Mucosa of rectum (tissue), 2 donors: ENCODE measurements at regions not wholly inside any gene's neighbourhood (a gene's known extent, or its start where the extent isn't known, plus 50 kb on each side); places are given as distances from the start of the nearest gene placed in this dataset.

ENCODE experiments used
- H3K27ac ChIP-seq, 2 donors: one replicate each; pipeline ENCODE4 v1.7.0; 2013; ENCODE audit warnings: inconsistent platforms in 2 of 2, low read depth in 2 of 2, low read length in 2 of 2
- H3K27me3 ChIP-seq, 2 donors: one replicate each; pipeline ENCODE4 v1.7.0; 2013; ENCODE audit warnings: low read length in 2 of 2; ENCODE audit not compliant: control insufficient read depth in 2 of 2, insufficient read depth in 2 of 2
- H3K36me3 ChIP-seq, 2 donors: one replicate each; pipeline ENCODE4 v1.7.0; 2013; ENCODE audit warnings: low read length in 2 of 2; ENCODE audit not compliant: control insufficient read depth in 2 of 2, insufficient read depth in 2 of 2
- H3K4me1 ChIP-seq, 2 donors: one replicate each; pipeline ENCODE4 v1.7.0; 2013; ENCODE audit warnings: low read length in 2 of 2, mild to moderate bottlenecking in 1 of 2; ENCODE audit not compliant: control insufficient read depth in 2 of 2, insufficient read depth in 2 of 2
- H3K4me3 ChIP-seq, 2 donors: one replicate each; pipeline ENCODE4 v1.7.0; 2013; ENCODE audit warnings: low read length in 2 of 2
- H3K9ac ChIP-seq, 2 donors: one replicate each; pipeline ENCODE4 v1.7.0; 2013; ENCODE audit warnings: low read length in 2 of 2, low read depth in 1 of 2, mild to moderate bottlenecking in 1 of 2
- H3K9me3 ChIP-seq, 2 donors: one replicate each; pipeline ENCODE4 v1.7.0; 2013; ENCODE audit warnings: low read length in 2 of 2; ENCODE audit not compliant: control insufficient read depth in 2 of 2
- donor health status: healthy.
- donor health status: Normal muscosa, but diverticular disease.

GRCh38 chr10:78207776-78208175 is 174.1 kb downstream of the RPS24 start:
- Histone ChIP-seq H3K4me1 (no peaks in the 10 kb centered on the region), H3K9ac (no peak overlapping the region), H3K36me3 (no peaks in the 10 kb centered on the region), H3K4me3 (no peak overlapping the region), H3K9me3 (no peaks in the 10 kb centered on the region), H3K27me3 (no peaks in the 10 kb centered on the region), H3K27ac (no peak overlapping the region)

DNA sequence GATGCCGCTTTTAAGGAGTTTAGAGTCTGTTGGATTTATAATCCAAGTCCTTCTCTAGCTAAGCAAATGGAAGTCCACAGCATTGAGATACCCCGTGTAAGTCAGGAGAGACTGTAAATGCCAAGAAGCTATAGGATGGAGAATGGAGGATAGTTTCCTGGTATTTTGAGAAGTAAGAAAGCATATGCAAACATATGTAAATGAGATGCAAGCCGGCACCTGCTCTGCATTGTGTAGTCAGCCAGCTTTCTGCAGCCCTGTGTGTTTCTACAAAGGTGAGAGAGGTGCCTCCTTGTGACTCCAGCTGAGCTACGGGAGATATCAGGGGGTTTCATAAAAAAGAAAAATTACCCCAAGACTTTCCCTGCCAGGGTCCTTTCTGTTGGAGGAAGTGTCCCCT is 176.3 kb downstream of the RPS24 start:
- Histone ChIP-seq H3K36me3 (no peaks in the 10 kb centered on the region), H3K9me3 (no peaks in the 10 kb centered on the region), H3K4me3 (no peak overlapping the region), H3K9ac (no peak overlapping the region), H3K27ac (no peak overlapping the region), H3K4me1 (no peaks in the 10 kb centered on the region), H3K27me3 (peaks cover 0 to 2% of the 10 kb centered on the region in 2 donors)

DNA sequence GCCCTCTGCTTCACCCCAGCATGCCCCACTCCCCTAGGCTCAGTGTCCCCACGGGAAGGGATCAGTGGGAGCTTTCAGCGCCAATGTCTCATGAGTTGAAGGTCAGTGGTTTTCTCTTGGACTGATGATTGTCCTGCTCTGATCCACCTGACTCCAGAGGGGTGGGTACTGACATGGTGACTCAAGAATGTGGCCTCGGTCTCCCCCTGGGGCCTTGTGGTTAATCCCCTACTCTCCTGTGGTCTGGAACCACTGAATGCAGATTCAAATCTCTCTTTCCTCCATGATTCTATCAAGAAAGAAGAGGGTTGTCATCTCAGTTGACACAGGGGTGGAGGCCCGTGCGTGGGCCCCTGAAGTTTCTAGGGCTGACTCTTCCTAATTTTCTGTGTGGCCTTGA is 176.9 kb downstream of the RPS24 start:
- Histone ChIP-seq H3K9me3 (no peaks in the 10 kb centered on the region), H3K4me3 (no peak overlapping the region), H3K27me3 (peaks cover 0 to 2% of the 10 kb centered on the region in 2 donors), H3K27ac (no peak overlapping the region), H3K9ac (no peak overlapping the region), H3K36me3 (no peaks in the 10 kb centered on the region), H3K4me1 (peaks cover 0 to 4% of the 10 kb centered on the region in 2 donors)

GRCh38 chr10:78210976-78211375 is 177.3 kb downstream of the RPS24 start:
- Histone ChIP-seq H3K27ac (no peak overlapping the region), H3K27me3 (peaks cover 0 to 2% of the 10 kb centered on the region in 2 donors), H3K36me3 (no peaks in the 10 kb centered on the region), H3K4me1 (peaks cover 2 to 4% of the 10 kb centered on the region in 2 donors), H3K4me3 (no peak overlapping the region), H3K9ac (no peak overlapping the region), H3K9me3 (no peaks in the 10 kb centered on the region)

- H3K4me1 ChIP-seq: peaks cover 3 to 4% of the 10 kb centered on the region in 2 donors
- H3K27me3 ChIP-seq: peaks cover 0 to 2% of the 10 kb centered on the region in 2 donors
- no peak overlapping the region for H3K27ac ChIP-seq
- no peak overlapping the region for H3K9ac ChIP-seq
- no peaks in the 10 kb centered on the region for H3K36me3 ChIP-seq
- no peaks in the 10 kb centered on the region for H3K9me3 ChIP-seq
- H3K4me3 ChIP-seq: no peak overlapping the region
Observed at GRCh38 chr10:78211561-78212051, 177.9 kb downstream of the RPS24 start.

GRCh38 chr10:78212060-78212785 is 178.6 kb downstream of the RPS24 start:
- Histone ChIP-seq H3K4me3 (no peak overlapping the region), H3K4me1 (peaks cover 3 to 4% of the 10 kb centered on the region in 2 donors), H3K9me3 (no peaks in the 10 kb centered on the region), H3K27me3 (peaks cover 2% of the 10 kb centered on the region in 2 donors), H3K27ac (no peak overlapping the region), H3K36me3 (no peaks in the 10 kb centered on the region), H3K9ac (no peak overlapping the region)

DNA sequence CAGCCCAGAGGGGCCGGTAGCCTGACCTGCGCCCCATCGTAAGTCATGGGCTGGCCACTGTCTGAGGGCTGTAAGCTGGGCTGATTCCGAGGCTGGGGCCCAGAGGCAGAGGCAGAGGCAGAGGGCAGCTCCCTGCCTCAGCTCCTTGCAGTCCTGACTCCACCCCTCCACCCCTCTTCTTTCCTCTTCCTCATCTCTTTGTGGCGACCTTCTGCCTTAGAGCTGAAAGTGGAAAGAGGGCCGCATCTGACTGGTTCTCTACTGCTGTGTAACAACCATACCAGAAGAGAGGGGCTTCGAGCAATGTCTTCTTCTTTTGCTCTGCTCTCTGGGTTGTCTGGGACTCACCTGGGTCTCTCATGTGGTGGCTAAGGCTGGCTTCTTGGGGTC is 179.1 kb downstream of the RPS24 start:
- no peaks in the 10 kb centered on the region for H3K36me3 ChIP-seq
- H3K9me3 ChIP-seq: no peaks in the 10 kb centered on the region
- no peak overlapping the region for H3K9ac ChIP-seq
- peaks cover 3 to 4% of the 10 kb centered on the region in 2 donors for H3K4me1 ChIP-seq
- H3K27ac ChIP-seq: no peak overlapping the region
- H3K4me3 ChIP-seq: no peak overlapping the region
- peaks cover 2% of the 10 kb centered on the region in 2 donors for H3K27me3 ChIP-seq

- H3K4me1 ChIP-seq: peaks cover 3 to 4% of the 10 kb centered on the region in 2 donors
- H3K27me3 ChIP-seq: peaks cover 2 to 5% of the 10 kb centered on the region in 2 donors
- H3K4me3 ChIP-seq: no peak overlapping the region
- H3K36me3 ChIP-seq: no peaks in the 10 kb centered on the region
- no peak overlapping the region for H3K9ac ChIP-seq
- H3K27ac ChIP-seq: peak overlapping the region; percentile 27 to 53
- no peaks in the 10 kb centered on the region for H3K9me3 ChIP-seq
Observed at GRCh38 chr10:78214955-78215354, 181.3 kb downstream of the RPS24 start.

- H3K36me3 ChIP-seq: no peaks in the 10 kb centered on the region
- H3K4me1 ChIP-seq: peaks cover 3 to 4% of the 10 kb centered on the region in 2 donors
- H3K9ac ChIP-seq: no peak overlapping the region
- no peaks in the 10 kb centered on the region for H3K9me3 ChIP-seq
- no peak overlapping the region for H3K4me3 ChIP-seq
- peak overlapping the region; percentile 27 to 53 for H3K27ac ChIP-seq
- peaks cover 2 to 7% of the 10 kb centered on the region in 2 donors for H3K27me3 ChIP-seq
Observed at GRCh38 chr10:78215645-78216044, 182.0 kb downstream of the RPS24 start.

- Histone ChIP-seq H3K27me3 (peaks cover 2 to 7% of the 10 kb centered on the region in 2 donors), H3K4me3 (no peak overlapping the region), H3K9ac (no peak overlapping the region), H3K36me3 (no peaks in the 10 kb centered on the region), H3K27ac (no peak overlapping the region), H3K4me1 (peaks cover 3 to 4% of the 10 kb centered on the region in 2 donors), H3K9me3 (no peaks in the 10 kb centered on the region)
Observed at GRCh38 chr10:78217336-78217735, 183.7 kb downstream of the RPS24 start.
